Mesendoderm (in vitro differentiated cells): ENCODE measurements at regions not wholly inside any gene's neighbourhood (a gene's known extent, or its start where the extent isn't known, plus 50 kb on each side); places are given as distances from the start of the nearest gene placed in this dataset.

Experiments
- DNase-seq: peaks from one replicate; pipeline ENCODE4 v3.0.0; 2013
- H2AK5ac ChIP-seq: 2 replicates; pipeline ENCODE4 v1.6.1; 2013; ENCODE audit warnings: low read length, inconsistent platforms
- H2BK120ac ChIP-seq: 2 replicates; pipeline ENCODE4 v1.6.1; 2013; ENCODE audit warnings: low read depth, mild to moderate bottlenecking, low read length, moderate library complexity, mixed read lengths
- H2BK15ac ChIP-seq: replicated peaks from 2 replicates; pipeline ENCODE4 v1.6.1; 2013; ENCODE audit warnings: low read depth, mild to moderate bottlenecking, moderate library complexity
- H2BK5ac ChIP-seq: 2 replicates; pipeline ENCODE4 v1.6.1; 2013; ENCODE audit warnings: low read length, inconsistent platforms
- H3K18ac ChIP-seq: 2 replicates; pipeline ENCODE4 v1.6.1; 2013; ENCODE audit warnings: mild to moderate bottlenecking, low read length, mixed read lengths
- H3K23ac ChIP-seq: one replicate; pipeline ENCODE4 v1.6.1; 2013; ENCODE audit warnings: low read length
- H3K27ac ChIP-seq: 2 replicates; pipeline ENCODE4 v1.5.1; 2013; ENCODE audit warnings: low read depth, mild to moderate bottlenecking, inconsistent platforms, low read length, moderate library complexity
- H3K27me3 ChIP-seq: 2 replicates; pipeline ENCODE4 v1.6.1; 2013; ENCODE audit warnings: low read length, control low read depth, mild to moderate bottlenecking, inconsistent platforms; ENCODE audit not compliant: insufficient read depth, poor library complexity
- H3K36me3 ChIP-seq: 2 replicates; pipeline ENCODE4 v1.6.1; 2013; ENCODE audit warnings: low read length, inconsistent platforms; ENCODE audit not compliant: control insufficient read depth, insufficient read depth
- H3K4ac ChIP-seq: one replicate; pipeline ENCODE4 v1.6.1; 2013; ENCODE audit warnings: low read depth, mild to moderate bottlenecking, low read length, moderate library complexity
- H3K4me1 ChIP-seq: 2 replicates; pipeline ENCODE4 v1.6.1; 2013; ENCODE audit warnings: low read depth, low read length, inconsistent platforms; ENCODE audit not compliant: control insufficient read depth
- H3K4me2 ChIP-seq: 2 replicates; pipeline ENCODE4 v1.6.1; 2013; ENCODE audit warnings: low read length
- H3K4me3 ChIP-seq: 2 replicates; pipeline ENCODE4 v1.5.1; 2013; ENCODE audit warnings: mild to moderate bottlenecking, low read length
- H3K56ac ChIP-seq: one replicate; pipeline ENCODE4 v1.6.1; 2013; ENCODE audit warnings: low read length
- H3K79me1 ChIP-seq: 2 replicates; pipeline ENCODE4 v1.6.1; 2013; ENCODE audit warnings: low read length, inconsistent platforms
- H3K79me2 ChIP-seq: 2 replicates; pipeline ENCODE4 v1.6.1; 2013; ENCODE audit warnings: mild to moderate bottlenecking, low read length; ENCODE audit not compliant: control insufficient read depth, insufficient read depth
- H3K9ac ChIP-seq: 2 replicates; pipeline ENCODE4 v1.6.1; 2013; ENCODE audit warnings: low read length, inconsistent platforms
- H4K5ac ChIP-seq: one replicate; pipeline ENCODE4 v1.6.1; 2013; ENCODE audit warnings: low read length
- H4K8ac ChIP-seq: one replicate; pipeline ENCODE4 v1.6.1; 2013; ENCODE audit warnings: low read depth, mild to moderate bottlenecking, control low read depth, low read length, moderate library complexity
- WGBS: extraction: QIAGEN DNeasy Blood & Tissue Kit; methylation state at CpG from one replicate; pipeline ENCODE4 v1.1.7; 2013; ENCODE audit warnings: low lambda C conversion rate, missing lambda C conversion rate; ENCODE audit not compliant: insufficient coverage; ENCODE audit errors: extremely low coverage; 5-methylcytosine and 5-hydroxymethylcytosine counted together

GRCh38 chr5:125338440-125339174, 592.2 kb upstream of the ZNF608 start:
- Histone ChIP-seq H3K18ac (no peak overlapping the region), H4K8ac (no peak overlapping the region), H2BK120ac (no peak overlapping the region), H3K23ac (no peak overlapping the region), H3K27me3 (no peaks in the 10 kb centered on the region), H3K4ac (no peak overlapping the region), H3K79me2 (no peaks in the 10 kb centered on the region), H3K36me3 (no peaks in the 10 kb centered on the region), H3K79me1 (no peaks in the 10 kb centered on the region), H3K4me3 (no peak overlapping the region), H3K27ac (no peak overlapping the region), H4K5ac (no peak overlapping the region), H3K4me2 (no peak overlapping the region), H2BK15ac (no peak overlapping the region), H3K9ac (no peak overlapping the region), H2BK5ac (no peak overlapping the region), H2AK5ac (no peak overlapping the region), H3K4me1 (no peaks in the 10 kb centered on the region), H3K56ac (no peak overlapping the region)
- WGBS, result no CpG with 5 or more reads among the region's 2 CpGs
- DNase-seq, result no peak

DNA sequence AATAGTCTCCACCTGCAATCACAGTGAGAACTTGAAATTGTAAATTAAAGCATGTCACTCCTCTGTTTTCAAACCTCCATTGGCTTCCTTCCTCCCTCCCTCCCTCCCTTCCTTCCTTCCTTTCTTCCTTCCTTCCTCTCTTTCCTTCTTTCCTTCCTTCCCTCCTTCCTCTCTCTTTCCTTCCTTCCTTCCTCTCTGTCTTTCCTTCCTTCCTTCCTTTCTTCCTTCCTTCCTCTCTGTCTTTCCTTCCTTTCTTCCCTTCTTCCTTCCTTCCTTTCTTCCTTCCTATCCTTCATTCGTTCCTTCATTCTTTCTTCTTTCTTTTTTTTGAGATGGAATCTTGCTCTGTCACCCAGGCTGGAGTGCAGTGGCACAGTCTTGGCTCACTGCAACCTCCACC, 595.0 kb upstream of the ZNF608 start:
- H2BK120ac ChIP-seq, result no peak overlapping the region
- H3K4ac ChIP-seq, result no peak overlapping the region
- no peak overlapping the region for H3K9ac ChIP-seq
- no peak overlapping the region for H4K5ac ChIP-seq
- H3K79me2 ChIP-seq, result no peaks in the 10 kb centered on the region
- no peak overlapping the region for H3K4me3 ChIP-seq
- WGBS, result 88% methylated on average over 1 of the region's 1 CpG
- H3K27ac ChIP-seq, result no peak overlapping the region
- no peaks in the 10 kb centered on the region for H3K4me1 ChIP-seq
- no peak overlapping the region for H3K23ac ChIP-seq
- H2BK5ac ChIP-seq, result no peak overlapping the region
- no peak overlapping the region for H3K56ac ChIP-seq
- H2AK5ac ChIP-seq, result no peak overlapping the region
- no peak overlapping the region for H3K18ac ChIP-seq
- no peaks in the 10 kb centered on the region for H3K79me1 ChIP-seq
- H3K4me2 ChIP-seq, result no peak overlapping the region
- no peak for DNase-seq
- no peaks in the 10 kb centered on the region for H3K36me3 ChIP-seq
- no peak overlapping the region for H2BK15ac ChIP-seq
- H3K27me3 ChIP-seq, result no peaks in the 10 kb centered on the region
- no peak overlapping the region for H4K8ac ChIP-seq

- no peak for DNase-seq
- no CpG with 5 or more reads among the region's 2 CpGs for WGBS
- Histone ChIP-seq H3K36me3 (no peaks in the 10 kb centered on the region), H3K23ac (no peak overlapping the region), H3K4me1 (no peaks in the 10 kb centered on the region), H4K8ac (no peak overlapping the region), H2BK5ac (no peak overlapping the region), H3K79me1 (no peaks in the 10 kb centered on the region), H3K18ac (no peak overlapping the region), H3K9ac (no peak overlapping the region), H3K27ac (no peak overlapping the region), H3K56ac (no peak overlapping the region), H3K4me3 (no peak overlapping the region), H3K4ac (no peak overlapping the region), H3K4me2 (no peak overlapping the region), H2BK15ac (no peak overlapping the region), H4K5ac (no peak overlapping the region), H3K79me2 (no peaks in the 10 kb centered on the region), H2AK5ac (no peak overlapping the region), H2BK120ac (no peak overlapping the region), H3K27me3 (no peaks in the 10 kb centered on the region)
These were observed 596.6 kb upstream of the ZNF608 start for GRCh38 chr5:125343015-125343414.

DNA sequence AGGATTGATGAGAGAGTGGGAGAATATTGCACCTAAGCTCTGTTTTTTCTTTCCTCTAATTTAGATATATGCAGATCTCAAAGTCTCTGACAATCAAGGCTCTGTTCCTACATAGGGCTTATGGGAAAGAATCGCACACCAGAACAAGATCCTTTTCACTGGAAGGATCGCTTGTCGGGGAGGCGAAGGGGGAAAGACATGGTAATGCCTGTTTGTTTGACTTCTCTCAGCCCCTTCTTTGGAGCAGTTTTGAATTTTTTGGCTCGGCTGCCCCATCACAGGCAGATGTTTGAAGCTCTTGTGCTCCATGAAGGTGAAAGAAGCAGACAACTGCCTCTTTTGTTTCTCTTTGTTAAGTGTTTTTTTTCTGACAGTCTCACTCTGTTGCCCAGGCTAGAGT, 599.9 kb upstream of the ZNF608 start:
- Histone ChIP-seq H3K4me1 (peaks cover 5% of the 10 kb centered on the region), H4K8ac (no peak overlapping the region), H3K36me3 (no peaks in the 10 kb centered on the region), H3K79me2 (no peaks in the 10 kb centered on the region), H3K27ac (no peak overlapping the region), H3K56ac (no peak overlapping the region), H3K4ac (no peak overlapping the region), H4K5ac (no peak overlapping the region), H3K4me2 (no peak overlapping the region), H2BK15ac (no peak overlapping the region), H3K9ac (no peak overlapping the region), H3K4me3 (no peak overlapping the region), H3K23ac (no peak overlapping the region), H3K18ac (no peak overlapping the region), H2AK5ac (no peak overlapping the region), H3K79me1 (no peaks in the 10 kb centered on the region), H3K27me3 (no peaks in the 10 kb centered on the region), H2BK120ac (no peak overlapping the region), H2BK5ac (no peak overlapping the region)
- DNase-seq, result no peak
- no CpG with 5 or more reads among the region's 5 CpGs for WGBS

DNA sequence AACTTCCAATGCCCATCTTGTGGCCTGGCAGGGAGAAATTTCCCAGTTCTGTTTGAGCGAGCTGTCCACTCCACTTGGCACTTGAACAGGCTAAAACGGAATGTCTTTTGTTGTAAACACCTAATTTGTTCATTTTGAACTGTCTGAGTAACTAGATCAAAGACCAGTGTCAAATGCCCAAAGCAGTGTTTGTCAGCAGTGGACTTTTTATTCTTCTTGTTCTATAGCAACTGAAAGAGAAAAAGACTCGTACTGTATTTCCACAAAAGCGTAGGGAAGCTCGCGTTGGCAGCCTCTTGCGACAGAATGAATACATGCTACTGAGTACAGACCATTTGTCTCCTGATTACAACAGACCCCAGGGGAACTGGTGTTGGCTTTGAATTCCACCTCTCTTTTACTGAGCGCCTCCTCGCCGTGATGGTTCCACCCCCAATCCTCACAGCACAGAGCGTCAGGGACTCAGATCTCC, 601.8 kb upstream of the ZNF608 start:
- no peak overlapping the region for H4K5ac ChIP-seq
- no peak overlapping the region for H3K18ac ChIP-seq
- no peaks in the 10 kb centered on the region for H3K27me3 ChIP-seq
- H3K4ac ChIP-seq, result no peak overlapping the region
- no peaks in the 10 kb centered on the region for H3K79me1 ChIP-seq
- no peak overlapping the region for H2AK5ac ChIP-seq
- H3K79me2 ChIP-seq, result no peaks in the 10 kb centered on the region
- no peak overlapping the region for H3K9ac ChIP-seq
- no peak overlapping the region for H3K56ac ChIP-seq
- WGBS, result no CpG with 5 or more reads among the region's 11 CpGs
- no peak overlapping the region for H3K4me3 ChIP-seq
- H3K23ac ChIP-seq, result no peak overlapping the region
- no peaks in the 10 kb centered on the region for H3K36me3 ChIP-seq
- H4K8ac ChIP-seq, result no peak overlapping the region
- H2BK5ac ChIP-seq, result no peak overlapping the region
- no peak overlapping the region for H2BK120ac ChIP-seq
- peak overlapping the region; percentile 23 for H2BK15ac ChIP-seq
- H3K4me2 ChIP-seq, result no peak overlapping the region
- peaks cover 5% of the 10 kb centered on the region for H3K4me1 ChIP-seq
- DNase-seq, result peak; percentile 78
- H3K27ac ChIP-seq, result no peak overlapping the region
